Umbilical cord (tissue), 1 donor: ENCODE measurements at regions not wholly inside any gene's neighbourhood (a gene's known extent, or its start where the extent isn't known, plus 50 kb on each side); places are given as distances from the start of the nearest gene placed in this dataset.
A peak's percentile ranks its signal among the peaks of the same experiment; 100 is the strongest.
"Not testable (repeated sequence)": the region's sequence is repeated elsewhere in the genome, so short reads cannot be mapped to it uniquely, and the experiment has no call there.

Source experiments
- DNase-seq: peaks from one replicate; pipeline ENCODE4 v3.0.0-alpha.2; 2015; ENCODE audit warnings: low spot score

GRCh38 chr4:30586850-30587249, 133.3 kb upstream of the PCDH7 start:
- DNase-seq = no peak

DNA sequence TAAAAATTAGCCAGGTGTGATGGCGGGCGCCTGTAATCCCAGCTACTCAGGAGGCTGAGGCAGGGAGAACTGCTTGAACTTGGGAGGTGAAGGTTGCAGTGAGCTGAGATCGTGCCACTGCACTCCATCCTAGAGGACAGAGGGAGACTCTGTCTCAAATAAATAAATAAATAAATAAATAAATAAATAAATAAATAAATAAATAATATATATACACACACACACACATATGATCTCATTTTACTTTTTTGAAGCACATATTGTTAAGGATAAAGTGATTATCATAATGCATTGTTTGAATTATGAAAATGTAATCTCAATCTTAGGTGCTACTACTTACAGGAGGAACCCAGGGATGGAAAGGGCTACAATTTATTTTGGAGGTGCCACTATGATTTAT, 130.5 kb upstream of the PCDH7 start:
- not testable (repeated sequence) for DNase-seq

DNA sequence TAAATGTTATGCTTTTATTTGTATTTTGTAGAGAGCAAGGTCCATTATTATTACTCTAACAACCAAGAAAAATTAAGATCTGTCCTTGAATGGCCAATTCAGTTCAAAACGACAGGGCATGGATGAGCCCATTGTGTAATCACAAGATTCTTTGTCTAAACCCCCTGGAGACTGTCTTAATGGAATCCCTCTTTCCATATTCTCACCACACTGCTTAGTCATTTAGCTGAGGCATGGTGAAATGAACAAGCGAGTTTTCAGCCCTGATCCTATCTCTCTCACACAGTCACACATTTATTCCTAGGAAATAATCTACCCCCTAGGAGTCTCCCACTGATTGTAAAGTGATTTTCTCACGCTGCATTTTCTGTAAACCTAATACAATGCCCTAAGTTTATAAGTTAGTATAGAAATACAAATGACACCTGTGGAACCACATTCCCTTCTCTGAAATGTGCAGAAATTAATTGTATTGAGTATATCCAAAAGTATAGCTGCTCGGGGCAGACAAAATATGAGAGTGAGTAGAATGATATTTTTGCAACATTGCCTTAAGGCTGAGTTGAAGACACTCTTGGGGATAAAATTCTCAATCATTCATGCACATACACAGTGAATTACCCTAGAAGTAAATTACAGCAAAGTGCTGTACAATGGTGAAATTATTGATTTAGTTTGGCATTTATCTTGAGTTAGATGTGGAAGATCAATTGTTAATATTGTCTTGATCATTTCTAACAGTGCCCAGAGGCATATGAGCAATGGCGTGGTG, 119.7 kb upstream of the PCDH7 start:
- DNase-seq = no peak

- no peak for DNase-seq
These were observed 118.9 kb upstream of the PCDH7 start for GRCh38 chr4:30601070-30601865.

DNA sequence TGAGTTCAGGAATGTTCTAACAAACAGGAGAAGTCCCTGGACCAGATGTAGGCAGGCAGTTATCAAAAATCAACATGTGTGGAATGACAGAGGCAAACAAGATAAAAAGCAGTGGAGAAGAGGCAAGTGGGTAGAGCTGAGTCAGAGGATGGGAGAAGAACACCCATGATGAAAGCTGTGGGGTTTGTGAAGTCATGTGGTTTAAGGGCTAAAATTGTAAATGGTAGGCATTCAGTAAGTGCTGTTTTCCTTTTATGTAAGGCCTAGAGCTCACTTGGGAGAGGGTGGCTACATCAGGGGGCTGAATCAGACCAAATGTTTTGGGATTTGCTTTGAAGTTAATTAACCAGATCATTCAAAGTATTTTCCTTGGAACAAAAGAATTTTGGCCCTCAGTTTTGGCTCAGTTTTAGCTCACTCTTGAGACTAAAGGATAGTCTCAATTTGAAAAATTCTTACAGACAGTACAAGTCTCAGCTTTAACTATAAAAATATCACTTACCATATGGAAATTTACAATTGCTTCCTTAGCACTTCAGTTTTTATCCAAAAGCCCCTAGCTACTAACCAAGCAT, 114.5 kb upstream of the PCDH7 start:
- no peak for DNase-seq

DNA sequence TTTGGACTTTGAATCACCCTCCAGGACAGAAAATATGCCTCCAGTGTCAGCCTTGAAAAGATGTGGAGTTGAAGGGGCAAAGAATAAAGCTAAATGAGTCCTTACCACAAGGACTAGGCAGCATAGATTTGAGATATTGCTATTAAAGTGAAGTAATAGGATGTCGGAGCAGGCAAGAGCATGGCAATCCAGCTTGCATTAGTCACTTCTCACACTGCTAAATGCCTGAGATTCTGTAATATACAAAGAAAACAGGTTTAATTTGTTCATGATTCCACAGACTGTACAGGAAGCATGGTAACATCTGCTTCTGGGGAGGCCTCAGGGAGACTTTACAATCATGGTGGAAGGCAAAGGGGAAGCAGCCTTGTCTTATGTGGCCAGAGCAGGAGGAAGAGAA, 109.8 kb upstream of the PCDH7 start:
- DNase-seq = no peak

DNA sequence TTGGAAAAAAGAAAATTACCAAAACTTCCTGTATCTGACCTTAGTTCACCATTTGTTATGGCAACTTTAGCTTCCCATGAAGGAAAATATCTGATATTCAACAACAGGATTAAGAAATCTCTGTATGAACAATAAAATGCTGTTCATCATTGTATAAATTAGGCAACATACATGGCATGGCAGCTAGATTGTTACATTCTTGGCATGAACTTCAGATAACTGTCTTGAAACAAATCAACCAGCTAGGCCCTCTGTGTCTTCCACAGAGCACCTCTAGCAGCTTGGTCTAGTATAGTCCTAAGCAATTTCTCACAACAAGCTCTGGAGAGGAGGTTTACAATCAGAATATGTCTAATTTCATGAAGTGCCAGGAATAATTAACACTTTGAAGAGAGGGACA, 105.4 kb upstream of the PCDH7 start:
- DNase-seq = no peak

DNA sequence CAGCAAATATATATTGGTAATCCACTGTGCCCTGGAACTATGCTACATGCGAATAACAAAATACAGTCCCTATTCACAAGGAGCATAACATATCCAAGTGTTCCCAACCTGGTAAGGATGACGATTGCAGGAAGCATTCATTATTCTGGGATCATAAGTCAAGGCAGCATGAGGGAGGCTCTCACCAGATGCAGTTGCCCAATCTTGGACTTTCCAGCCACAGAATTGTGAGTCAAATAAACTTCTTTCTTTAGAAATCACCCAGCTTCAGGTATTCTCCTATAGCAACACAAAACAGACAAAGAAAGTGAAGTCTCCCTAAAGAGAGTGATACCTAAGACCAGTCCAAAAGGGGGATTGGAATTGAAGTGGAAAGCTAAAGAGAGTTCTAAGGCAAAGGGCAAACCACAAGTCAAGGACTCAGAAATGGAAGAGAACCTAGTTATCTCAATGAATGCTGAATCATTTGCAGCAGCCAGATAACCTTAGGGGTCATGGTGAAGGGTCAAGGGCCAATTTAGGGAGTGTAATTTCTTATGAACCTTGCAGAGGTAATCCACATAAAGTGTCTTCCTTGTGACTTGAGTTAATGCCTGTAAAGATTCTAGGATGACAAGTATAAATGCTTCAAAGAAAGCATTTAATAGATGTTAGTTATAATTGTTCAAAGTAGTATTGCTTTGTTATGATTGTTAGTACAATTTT, 103.1 kb upstream of the PCDH7 start:
- no peak for DNase-seq

GRCh38 chr4:30617836-30618235, 102.3 kb upstream of the PCDH7 start:
- peak; percentile 4 for DNase-seq

DNA sequence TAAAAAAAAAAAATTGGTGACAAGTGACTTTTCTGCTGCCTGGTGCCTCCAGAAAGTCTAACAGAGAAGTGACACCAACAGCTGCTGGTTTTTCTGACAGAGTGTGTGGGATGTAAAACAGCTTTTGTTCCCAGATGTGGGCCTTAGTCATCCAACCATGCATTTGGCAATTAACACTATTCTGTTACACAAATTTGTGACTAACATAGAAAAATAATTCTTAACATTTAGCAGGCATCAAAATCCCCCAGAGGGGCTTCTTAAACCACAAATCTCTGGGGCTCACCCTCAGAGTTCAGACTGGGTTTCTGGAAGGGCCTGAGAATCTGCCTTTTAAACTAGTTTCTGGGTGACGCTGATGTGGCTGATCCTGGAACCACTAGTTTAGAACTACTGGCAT, 100.5 kb upstream of the PCDH7 start:
- peak; percentile 30 for DNase-seq

DNA sequence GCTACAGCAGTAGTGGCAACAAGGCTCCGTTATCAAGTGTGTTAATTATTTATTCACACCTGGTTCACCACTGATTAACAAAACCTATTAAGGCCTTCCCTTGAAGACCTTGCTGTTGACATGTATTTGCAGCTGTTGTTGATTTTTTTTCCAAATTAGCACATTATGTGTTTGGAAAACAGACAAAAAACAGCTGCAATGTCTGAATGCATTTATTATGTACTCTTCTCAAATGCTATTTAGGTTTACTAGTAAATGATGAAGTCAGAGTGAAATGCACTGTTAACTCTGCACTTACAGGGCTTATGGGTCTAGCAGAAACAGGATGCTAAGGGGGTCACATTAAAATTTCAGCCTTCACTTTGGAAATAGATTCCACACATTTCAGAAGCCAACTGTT, 99.5 kb upstream of the PCDH7 start:
- no peak for DNase-seq

GRCh38 chr4:30630431-30630830, 89.7 kb upstream of the PCDH7 start:
- DNase-seq = no peak

DNA sequence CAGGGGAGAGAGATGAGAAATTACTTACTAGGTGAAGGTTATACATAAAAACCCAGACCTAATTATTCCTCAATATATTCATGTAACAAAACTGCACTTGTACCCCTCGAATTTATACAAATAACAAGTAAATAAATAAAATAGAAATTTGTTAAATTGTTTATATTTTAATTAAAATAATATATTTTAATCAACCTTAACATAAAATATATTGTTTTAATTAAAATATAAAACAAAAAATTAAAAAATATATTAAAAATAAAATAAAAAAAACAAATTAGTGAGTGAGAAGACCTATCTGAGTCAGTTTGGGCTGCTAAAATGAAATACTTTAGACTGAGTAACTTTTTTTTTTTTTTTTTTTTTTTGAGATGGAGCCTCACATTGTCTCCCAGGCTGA, 87.4 kb upstream of the PCDH7 start:
- DNase-seq = no peak

DNA sequence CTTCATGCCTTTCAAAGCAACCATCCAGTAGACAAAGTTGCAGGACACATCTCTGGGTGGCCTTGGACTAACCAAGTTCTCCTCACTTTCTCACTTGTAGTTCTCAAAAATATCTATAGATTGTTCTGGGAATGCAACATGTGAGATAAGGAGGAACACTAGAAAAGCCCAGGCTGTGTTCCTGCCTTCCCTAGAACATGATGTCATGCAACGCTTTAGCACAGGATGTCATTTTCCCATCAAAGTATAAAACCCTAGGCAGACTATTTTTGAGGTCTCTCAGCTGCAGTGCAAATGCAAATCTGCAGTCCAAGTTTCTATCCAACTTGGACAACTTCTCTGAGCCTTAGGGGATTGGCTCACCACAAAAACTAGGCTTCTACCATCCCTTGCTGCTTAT, 78.8 kb upstream of the PCDH7 start:
- DNase-seq = no peak

GRCh38 chr4:30642567-30642966, 77.6 kb upstream of the PCDH7 start:
- DNase-seq = no peak

- DNase-seq = no peak
These were observed 66.9 kb upstream of the PCDH7 start for GRCh38 chr4:30653291-30653690.

- no peak for DNase-seq
These were observed 63.3 kb upstream of the PCDH7 start for GRCh38 chr4:30656828-30657227.

GRCh38 chr4:30667919-30668318, 52.2 kb upstream of the PCDH7 start:
- DNase-seq = no peak

DNA sequence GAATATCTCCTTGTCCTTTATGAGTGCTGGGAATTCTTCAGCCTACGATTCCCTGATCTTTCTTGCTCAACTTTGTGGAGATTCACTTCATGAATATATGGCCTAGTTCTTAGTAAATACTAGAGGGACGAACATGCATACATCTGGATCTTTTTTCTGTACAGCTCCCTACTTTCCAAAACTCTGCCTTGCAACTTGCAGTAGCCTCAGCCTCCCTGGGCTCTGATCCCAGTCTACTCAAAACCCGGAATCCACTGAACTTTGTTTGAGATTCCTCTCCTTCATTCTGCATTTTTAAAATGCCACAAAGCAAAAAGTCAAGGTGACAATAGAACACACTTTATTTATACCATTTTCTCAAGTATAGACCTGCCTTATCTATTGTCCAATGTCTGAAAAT, 50.0 kb upstream of the PCDH7 start:
- no peak for DNase-seq
